ENCODE measurements at regions not wholly inside any gene's neighbourhood (a gene's known extent, or its start where the extent isn't known, plus 50 kb on each side); places are given as distances from the start of the nearest gene placed in this dataset.
A peak's percentile ranks its signal among the peaks of the same experiment; 100 is the strongest.

DNA sequence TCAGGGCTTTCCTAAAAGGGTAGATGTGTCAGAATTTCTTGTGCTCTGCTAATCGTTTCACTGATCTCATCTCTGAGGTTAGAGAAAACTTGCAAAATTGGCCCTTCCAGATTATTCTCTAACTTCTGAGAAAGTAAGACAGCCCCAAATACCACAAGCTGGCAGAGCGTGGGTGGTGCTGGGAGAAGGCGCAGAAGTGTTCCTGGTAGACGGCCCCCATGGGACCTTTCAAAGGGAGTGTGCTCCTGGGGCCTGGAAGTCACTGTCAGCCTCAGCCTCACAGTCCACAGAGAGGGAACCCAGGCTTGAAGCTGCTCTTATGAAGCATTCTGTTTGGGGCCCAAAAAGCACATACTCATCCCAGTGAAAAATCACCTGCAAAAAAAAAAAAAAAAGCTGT lies 86.5 kb upstream of the PFN2 start:
- no peak for DNase-seq

GRCh38 chr3:150055332-150055731 lies 84.6 kb upstream of the PFN2 start:
- no peak for DNase-seq

GRCh38 chr3:150054635-150055034 lies 83.9 kb upstream of the PFN2 start:
- no peak for DNase-seq

DNA sequence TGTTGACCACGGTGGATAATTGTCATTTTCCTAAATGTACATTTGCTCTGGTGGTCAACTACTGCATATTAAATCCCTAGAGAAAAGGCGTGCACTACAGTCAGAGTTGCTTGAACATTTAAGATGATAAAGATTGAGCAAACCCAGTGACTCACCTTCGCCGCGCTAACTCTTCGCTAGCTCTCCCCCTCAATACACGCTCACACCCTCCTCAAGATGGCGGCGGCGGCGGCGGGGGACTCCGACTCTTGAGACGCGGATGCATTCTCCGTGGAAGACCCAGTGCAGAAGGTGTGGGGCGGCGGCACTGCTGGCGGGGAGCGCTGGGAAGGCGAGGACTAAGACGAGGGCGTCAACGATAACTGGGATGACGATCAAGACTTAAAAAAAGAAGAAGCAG lies 79.8 kb upstream of the PFN2 start:
- no peak for DNase-seq

- DNase-seq: no peak
Measured at GRCh38 chr3:150049317-150049716, 78.6 kb upstream of the PFN2 start.

DNA sequence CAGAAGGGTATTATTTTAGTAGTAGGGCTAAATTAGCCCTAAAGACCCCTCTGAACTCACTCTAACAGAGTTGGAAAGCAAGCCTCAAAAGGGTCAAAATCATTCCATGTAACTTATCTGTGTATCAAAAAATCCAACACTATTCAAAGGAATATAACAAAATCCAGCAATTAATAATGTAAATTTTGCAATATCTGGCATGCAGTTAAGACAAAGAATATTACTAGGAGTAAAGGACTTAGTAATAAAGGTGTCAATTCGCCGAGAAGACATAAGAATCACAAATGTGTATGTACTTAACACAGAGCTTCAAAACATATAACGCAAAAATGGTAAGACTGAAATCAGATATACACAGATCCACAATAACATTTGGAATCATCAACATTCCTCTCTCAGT lies 71.2 kb upstream of the PFN2 start:
- DNase-seq: no peak

- no peak for DNase-seq
Measured at GRCh38 chr3:150040097-150040496, 69.4 kb upstream of the PFN2 start.

GRCh38 chr3:150038830-150039229 lies 68.1 kb upstream of the PFN2 start:
- DNase-seq: no peak

- DNase-seq: no peak
Measured at GRCh38 chr3:150036780-150037179, 66.1 kb upstream of the PFN2 start.

- DNase-seq: no peak
Measured at GRCh38 chr3:150035910-150036612, 65.4 kb upstream of the PFN2 start.

- DNase-seq: no peak
Measured at GRCh38 chr3:150035301-150035779, 64.6 kb upstream of the PFN2 start.

- DNase-seq: no peak
Measured at GRCh38 chr3:150033721-150034120, 63.0 kb upstream of the PFN2 start.

DNA sequence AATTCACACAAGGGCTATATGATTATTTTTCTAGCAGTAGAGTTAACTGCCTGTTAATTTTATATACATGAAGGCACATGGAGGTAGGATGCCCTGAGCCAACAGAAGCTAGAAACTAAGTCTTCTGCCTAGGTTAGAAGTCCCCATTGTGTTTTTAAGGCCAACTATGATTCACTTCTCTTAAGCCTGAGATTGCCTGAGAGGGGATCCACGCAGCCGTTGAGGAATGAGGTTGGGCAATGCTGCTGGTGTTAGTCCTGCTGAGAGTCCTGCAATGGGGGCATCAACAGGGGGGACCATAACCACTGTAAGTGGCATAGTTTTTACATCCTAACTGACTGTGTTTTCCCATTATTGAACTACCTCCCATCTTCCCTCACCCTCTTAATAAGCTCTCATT lies 60.1 kb upstream of the PFN2 start:
- DNase-seq: no peak

- DNase-seq: no peak
Measured at GRCh38 chr3:150023239-150023636, 52.5 kb upstream of the PFN2 start.

- DNase-seq: no peak
Measured at GRCh38 chr3:150022381-150023238, 51.9 kb upstream of the PFN2 start.

DNA sequence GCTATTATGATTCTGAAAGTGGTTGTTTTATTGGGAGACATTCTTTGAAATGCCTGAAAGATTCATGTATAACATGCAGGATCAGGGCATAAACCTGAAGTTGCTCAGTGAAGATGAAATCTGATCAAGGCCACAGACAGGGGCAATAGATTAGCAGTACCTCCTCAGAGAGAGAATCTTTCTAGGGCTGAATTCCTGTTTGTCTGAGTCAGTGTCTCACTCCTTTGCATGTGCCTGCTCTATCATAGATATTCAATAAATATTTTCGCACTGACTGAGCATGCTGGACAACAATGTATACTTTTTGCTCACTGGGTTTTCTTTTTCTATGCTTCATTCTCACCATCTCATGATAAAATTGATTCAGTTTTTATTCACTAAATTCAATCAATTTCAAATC lies 49.8 kb upstream of the PFN2 start:
- peak; percentile 58 for DNase-seq

All from kidney glomerular epithelial cell (primary cell).